Esophagus mucosa (tissue), 1 donor: ENCODE measurements at regions not wholly inside any gene's neighbourhood (a gene's known extent, or its start where the extent isn't known, plus 50 kb on each side); places are given as distances from the start of the nearest gene placed in this dataset.
"Not testable (repeated sequence)": the region's sequence is repeated elsewhere in the genome, so short reads cannot be mapped to it uniquely, and the experiment has no call there.

Experiments
- ATAC-seq: fragments of 200-7000 bp; cut with Tn5 transposase; one replicate; pipeline ENCODE4 v1.9.1; 2020
- donor health status: DM: yes; HTN: yes; CAD: no.

GRCh38 chr17:77783991-77784820, 174.3 kb upstream of the TNRC6C start:
- ATAC-seq: no peak

GRCh38 chr17:77785312-77785905, 173.1 kb upstream of the TNRC6C start:
- no peak for ATAC-seq

GRCh38 chr17:77786090-77786489, 172.4 kb upstream of the TNRC6C start:
- ATAC-seq: no peak

DNA sequence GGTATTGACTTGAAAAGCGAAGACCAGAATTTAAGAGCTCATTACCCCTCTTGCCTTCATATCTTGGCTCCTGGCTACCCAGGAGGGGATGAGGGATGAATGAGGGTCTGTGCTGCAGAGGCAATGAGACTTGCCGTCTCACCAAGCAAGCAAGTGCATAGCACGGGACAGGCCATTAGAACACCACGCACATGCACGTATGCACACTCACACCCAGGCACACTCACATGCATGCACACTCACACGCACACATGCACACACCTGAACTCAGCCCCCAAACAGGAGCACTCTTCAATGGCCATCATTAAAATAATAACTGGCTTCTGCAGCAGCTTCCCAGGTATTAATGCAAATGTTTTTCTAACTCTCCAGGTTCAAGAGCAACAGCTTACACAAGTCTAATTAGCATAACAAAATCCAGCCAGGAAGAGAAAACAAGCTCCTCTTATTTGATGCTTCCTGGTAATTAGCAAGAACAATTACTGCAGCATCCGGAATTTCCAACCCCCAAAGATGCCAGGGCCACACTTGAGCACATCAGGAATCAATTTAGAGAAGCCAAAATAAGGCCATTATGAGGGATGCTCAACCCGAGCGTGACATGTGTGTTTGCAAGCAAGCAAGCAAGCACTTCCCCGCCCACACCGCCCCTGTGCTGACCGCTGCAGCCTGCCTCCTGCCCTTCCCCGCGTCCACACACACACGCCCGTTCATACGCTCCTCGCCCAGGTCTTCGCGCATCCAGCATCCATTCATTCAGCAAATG, 171.6 kb upstream of the TNRC6C start:
- ATAC-seq: no peak

- no peak for ATAC-seq
Observed at GRCh38 chr17:77790143-77790829, 168.2 kb upstream of the TNRC6C start.

DNA sequence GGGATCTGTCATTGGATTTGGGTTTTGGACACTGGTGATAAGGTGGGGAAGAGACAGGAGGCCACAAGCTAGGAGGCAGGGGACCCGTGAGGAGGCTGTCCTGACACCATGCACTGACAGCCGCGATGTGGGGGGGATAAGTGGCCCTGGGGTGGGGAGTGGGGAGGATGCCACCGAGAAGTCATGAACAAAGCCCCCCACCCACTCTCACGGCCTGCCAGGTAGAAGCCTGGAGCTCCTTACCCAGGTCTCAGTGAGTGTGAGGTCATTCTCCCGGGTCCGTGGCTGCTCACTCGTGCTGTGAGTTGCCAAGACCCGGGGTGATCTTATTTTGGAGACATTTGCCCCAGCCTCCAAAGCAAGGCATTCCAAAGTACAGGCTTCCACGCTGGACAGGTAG, 165.9 kb upstream of the TNRC6C start:
- ATAC-seq: no peak

GRCh38 chr17:77793146-77793970, 165.1 kb upstream of the TNRC6C start:
- ATAC-seq: no peak

- no peak for ATAC-seq
Observed at GRCh38 chr17:77793971-77794235, 164.6 kb upstream of the TNRC6C start.

DNA sequence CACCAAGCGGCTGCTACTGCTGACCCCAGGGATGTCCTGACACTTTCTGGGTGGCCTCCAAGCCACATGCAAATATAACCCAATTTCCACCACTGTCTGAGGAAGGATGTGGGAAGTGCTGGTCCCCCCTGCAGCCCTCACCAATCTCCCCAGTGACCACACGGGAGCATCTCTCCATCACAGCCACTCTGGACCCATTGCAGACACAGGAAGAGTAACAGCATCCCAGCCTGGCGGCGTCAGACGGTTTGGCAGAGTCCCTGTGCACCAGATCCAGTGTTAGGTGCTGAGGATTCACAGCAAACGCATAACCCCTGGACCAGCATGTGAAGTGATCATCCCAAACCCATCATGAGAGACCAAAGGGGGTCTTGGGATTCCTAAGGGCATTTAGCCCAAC, 163.7 kb upstream of the TNRC6C start:
- no peak for ATAC-seq

DNA sequence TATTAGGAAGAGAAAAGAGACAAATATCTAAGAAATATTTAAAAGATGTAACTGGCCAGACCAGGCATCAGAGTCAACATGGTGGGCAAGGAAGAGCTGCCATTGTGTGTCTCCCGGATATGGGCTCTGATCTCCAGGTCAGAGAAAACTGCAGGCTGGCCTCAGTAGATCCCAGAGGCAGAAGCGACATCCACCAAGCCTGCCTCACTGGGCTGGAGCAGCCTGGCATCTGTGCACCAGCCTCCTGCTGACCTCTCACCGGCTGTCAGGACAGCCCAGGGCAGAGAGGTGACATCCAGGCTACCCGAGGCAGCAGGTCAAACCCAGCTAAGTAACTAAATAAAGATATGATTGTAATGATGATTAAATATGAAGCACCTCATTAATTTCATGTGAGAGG, 162.8 kb upstream of the TNRC6C start:
- ATAC-seq: no peak

DNA sequence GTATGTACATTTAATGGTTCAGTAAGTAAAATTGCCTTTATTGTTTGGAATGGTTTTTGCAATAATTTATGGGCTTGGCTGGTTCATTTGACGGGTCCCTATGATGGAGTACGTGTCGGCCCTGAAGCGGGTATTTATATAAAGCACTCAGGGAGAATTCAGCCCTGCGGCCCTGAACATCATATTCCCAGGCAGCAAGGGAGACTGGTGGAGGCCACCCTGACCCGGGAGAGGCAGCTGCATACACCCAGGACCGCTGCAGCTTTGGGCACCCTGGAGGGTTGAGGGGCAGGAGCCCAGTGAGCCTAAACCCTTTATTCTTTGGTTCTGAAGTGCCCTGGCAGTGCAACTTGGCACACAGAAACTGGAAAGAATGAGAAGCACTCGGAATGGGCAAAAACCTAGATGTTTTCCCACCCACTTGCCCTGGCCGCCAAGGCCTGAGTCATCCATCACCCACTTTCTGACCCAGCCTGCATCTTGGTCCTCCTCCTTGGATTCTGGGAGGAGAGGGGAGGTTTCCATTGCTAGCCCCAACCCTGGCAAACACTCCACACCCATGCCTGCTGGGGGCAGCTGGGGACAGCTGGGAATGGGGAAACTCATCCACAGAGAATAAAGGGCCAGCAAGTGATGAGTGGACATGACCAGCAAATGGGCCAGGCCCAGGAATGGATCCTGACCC, 162.2 kb upstream of the TNRC6C start:
- no peak for ATAC-seq

- ATAC-seq: no peak
Observed at GRCh38 chr17:77798031-77798430, 160.5 kb upstream of the TNRC6C start.

- ATAC-seq: no peak
Observed at GRCh38 chr17:77798481-77798880, 160.0 kb upstream of the TNRC6C start.

- no peak for ATAC-seq
Observed at GRCh38 chr17:77800816-77801215, 157.7 kb upstream of the TNRC6C start.

- no peak for ATAC-seq
Observed at GRCh38 chr17:77801545-77802332, 156.8 kb upstream of the TNRC6C start.

- no peak for ATAC-seq
Observed at GRCh38 chr17:77802333-77802615, 156.2 kb upstream of the TNRC6C start.

DNA sequence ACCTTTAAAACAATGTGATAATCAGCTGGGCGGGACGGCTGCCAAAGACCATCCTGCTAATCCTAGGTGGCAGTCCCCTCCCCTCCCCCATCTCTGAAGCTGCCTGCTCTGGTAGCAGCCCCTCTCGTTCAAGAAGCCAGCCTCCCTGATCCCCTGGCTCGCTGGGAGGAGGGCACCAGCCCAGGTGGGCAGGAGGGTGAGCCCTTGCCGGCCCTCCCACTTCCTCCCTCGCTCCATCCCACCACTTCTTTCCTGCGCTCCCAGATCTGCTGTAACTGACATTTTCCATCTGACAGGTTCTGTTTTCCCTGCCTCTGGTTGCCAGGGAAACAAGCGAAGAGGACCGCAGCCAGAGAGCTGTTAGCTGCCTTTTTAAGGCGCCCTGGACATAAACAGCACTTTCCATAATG, 155.7 kb upstream of the TNRC6C start:
- ATAC-seq: no peak

GRCh38 chr17:77803726-77804125, 154.8 kb upstream of the TNRC6C start:
- no peak for ATAC-seq

DNA sequence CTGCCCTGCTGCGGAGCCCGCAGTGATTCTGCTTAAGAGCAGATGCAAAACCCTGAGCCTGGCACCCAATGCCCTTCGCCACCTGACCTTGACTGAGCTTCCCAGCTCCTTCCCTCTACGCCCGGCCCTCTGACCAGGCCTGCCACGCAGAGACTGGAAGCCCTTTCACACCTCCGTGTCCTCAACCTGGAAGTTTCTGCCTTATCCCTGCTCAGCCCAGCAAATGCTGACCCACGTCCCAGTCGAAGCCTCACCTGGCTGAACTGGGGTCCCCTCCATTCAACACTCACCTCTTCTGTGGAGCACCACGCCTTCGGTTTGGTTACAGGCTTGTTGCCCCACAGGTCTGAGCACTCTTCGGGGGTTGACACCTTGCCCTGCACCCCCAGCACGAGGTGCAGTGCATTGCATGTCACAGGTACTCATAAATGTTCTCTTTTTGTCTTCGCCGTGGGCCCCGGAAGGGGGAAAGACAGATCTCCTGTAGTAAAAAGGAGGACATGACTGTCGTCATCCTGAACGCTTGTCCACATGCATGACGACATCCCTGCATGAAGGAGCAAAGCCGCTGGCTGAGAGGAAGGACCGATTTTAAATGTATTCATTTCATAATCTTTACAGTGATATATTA, 153.6 kb upstream of the TNRC6C start:
- ATAC-seq: no peak

DNA sequence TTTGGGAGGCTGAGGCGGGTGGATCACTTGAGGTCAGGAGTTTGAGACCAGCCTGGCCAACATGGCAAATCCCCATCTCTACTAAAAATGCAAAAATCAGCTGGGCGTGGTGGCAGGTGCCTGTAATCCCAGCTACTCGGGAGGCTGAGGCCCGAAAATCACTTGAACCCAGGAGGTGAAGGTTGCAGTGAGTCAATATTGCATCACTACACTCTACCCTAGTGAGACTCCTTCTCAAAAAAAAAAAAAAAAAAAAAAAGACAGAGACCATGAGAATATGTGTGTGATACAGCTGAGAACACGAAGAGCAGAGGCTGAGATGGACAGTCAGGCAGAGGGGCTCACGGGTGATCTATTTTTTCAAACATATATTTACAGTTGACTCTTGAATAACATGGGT, 152.5 kb upstream of the TNRC6C start:
- not testable (repeated sequence) for ATAC-seq
